IPS-NIHi7 (cell line): ENCODE measurements at regions not wholly inside any gene's neighbourhood (a gene's known extent, or its start where the extent isn't known, plus 50 kb on each side); places are given as distances from the start of the nearest gene placed in this dataset.
A peak's percentile ranks its signal among the peaks of the same experiment; 100 is the strongest.

Experiments used
- DNase-seq: peaks from one replicate; pipeline ENCODE4 v3.0.0; 2012; ENCODE audit warnings: mixed read lengths; ENCODE audit errors: extremely low spot score

DNA sequence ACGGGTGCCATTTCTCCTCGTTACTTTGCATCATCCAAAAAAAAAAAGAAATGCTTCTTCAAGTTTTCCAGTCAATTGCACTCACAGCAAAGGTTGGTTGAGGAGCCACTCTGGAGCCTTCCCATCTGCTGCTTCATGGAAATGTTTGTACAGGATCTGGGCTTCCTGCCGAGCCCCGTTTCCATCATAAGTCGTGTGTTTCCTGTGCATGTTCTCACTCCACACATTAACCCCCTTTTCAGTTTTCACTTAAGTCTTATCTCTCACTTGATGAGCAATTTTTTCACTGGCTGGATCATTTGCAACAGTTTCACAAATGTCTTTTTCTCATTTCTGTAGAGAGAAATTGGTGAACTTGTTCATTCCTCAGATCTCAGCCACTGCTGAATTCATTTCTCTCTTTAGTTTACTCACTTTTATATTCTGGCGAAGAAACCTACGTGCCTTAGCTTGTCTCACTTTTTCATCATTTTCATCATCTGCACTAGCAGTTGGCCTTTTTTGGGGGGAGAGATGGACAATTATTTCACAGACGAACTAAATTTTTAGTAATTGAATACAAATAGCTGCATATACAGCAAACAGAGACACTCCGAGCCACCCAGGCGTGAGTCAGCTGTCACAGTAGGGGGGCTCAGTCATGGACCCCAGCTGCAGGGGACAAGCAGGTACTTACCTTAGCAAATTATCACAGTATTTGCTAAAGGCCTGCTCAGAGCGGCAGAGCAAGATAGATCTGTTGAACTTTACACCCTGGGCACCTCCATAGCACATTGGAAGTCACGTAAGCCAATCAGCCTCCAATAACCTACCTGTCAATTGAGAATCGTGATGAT, 750.8 kb upstream of the ID2 start:
- DNase-seq: no peak

DNA sequence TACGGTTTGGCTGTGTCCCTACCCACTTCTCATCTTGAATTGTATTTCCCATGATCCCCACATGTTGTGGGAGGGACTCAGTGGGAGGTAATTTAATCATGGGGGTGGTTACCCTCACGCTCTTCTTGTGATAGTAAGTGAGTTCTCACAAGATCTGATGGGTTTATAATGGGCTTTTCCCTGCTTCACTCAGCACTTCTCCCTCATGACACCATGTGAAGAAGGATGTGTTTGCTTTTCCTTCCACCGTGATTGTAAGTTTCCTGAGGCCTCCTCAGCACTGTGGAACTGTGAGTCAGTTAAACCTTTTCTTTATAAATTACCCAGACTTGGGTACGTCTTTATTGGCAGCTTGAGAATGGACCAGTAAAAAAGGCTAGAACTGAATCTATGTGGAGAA, 750.0 kb upstream of the ID2 start:
- DNase-seq: no peak

DNA sequence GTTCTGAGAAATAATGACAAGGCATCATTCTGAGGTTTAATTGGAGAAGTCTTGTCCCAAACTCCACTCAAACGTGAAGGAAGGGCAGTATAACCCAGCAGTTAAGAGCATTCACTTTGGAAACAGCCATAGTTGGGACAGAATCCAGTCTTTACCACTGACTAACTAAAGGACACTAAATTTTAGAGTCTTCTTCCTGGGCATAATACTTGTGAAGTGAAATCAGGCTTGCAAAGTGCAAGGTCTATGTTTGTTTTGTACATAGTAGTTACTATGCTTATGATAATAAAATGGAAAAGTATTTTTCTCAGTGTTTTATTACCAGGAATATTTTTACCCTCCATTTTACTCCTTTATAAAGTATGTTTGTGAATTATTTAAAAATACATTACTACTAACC, 748.2 kb upstream of the ID2 start:
- DNase-seq: no peak

DNA sequence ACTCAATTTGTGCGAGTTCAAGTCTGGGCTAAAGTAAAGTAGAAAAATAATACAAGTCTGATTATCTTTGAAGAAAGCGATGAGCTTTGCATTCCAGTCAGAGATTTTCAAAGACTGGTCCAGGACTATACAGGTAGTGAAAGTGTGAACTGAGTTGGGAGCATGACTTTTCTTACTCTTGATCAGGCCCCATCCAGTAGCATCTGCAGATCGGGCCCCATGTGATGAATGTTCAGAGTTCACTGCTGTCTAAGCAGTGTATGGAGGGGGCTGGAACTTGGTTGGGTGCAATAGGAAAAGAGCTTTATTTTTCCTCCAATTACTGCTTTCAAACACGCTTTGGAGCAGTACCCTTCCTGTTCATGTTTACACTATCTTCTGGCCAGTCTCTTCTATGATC, 747.4 kb upstream of the ID2 start:
- no peak for DNase-seq

DNA sequence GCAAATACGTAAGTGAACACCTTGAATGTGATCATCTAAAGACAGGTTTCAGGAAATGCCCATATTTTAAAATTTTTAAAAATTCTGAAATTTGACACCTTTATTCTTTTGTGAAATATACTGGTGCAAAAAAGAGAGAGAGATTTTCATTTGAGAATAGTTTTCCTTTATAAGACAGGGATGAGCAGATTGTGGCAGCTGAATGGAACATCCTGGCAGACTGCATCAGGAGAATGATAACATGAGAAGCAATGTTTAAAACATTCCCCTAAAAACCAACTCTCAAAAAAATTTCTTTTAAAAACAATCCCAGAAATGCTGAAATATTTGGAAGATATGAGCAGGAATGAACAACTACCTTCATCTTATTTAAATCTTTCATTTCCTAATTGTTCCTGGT, 744.8 kb upstream of the ID2 start:
- DNase-seq: no peak

DNA sequence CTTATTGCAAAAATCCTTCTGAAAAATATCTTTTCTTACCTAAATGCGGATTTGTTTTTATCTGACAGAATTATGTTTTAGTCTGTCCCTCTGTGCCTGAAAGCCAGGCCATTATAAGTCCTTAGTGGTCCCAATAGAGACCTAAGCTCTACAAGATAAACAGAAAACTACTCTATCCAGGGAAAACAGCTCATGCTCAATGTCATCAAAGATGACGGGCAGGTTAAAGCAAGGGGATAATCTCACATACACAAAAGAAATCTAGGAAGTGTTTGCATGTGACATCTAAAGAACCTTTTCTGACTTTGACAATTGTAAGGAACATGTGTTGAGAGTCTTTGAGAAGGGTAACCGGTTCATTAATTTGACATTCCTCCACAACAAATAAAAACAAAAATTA, 741.1 kb upstream of the ID2 start:
- no peak for DNase-seq

DNA sequence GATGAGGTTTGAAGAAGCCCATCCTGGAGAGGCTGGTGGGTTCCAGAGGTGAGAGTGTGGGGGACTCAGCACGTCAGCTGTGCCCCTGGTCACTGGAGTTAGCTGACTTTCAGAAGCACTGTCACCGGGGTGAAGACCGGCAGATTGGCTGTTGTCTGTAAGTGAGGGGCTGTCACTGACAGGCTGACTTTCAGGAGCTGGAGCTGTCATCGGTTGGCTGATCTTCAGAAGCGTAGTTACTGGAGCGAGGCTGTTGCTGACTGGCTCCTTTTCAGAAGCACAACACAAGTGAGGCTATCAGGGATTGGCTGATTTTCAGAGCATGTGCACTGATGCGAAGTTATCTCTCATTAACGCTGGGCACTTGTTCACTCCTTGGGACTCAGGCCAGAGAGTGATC, 738.4 kb upstream of the ID2 start:
- no peak for DNase-seq

DNA sequence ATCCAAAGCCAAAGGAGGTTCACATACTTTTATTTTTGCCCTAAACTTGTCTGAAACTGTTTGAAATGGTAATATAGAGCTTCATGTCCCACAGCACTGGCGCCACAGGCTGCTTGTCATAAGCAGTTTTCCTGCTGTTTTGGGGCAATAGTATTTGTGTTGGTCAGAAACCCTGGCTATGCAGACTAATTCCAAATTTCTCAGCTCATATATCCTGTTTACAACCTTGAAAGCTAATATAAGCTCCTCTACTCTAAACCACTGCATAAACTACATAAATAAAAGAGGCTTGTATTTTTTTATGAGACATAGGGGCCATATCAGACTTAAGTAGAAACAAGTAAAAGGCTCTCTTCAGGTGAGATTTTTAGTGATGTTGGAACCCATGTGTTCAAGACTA, 736.8 kb upstream of the ID2 start:
- DNase-seq: no peak

DNA sequence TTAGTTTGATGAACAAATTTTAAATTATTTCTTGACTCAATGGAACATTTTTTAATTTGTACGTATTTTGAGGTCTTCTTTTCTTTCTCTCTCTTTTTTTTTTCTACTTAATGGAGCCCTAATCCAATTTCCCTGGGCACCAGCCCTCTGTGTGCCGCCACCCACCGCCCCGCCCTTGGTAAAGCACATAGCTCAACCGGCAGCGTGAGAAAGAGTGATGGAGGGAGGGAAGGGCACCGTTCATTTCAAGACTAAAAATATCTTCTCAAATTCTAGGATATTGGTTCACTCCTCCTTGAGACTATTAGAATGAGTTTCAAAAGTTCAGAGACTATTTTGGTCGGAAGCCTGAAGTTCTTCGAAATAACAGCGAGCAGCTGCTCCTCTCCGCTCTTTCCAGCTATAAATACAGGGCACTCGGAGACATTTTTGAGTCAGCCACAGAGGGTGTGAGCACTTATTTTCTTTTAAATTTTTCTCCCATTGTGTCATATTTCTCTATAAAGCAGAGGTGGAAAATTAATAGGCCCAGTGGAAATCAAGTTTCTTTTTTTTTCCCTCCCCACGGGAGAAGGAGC, 731.7 kb upstream of the ID2 start:
- no peak for DNase-seq

DNA sequence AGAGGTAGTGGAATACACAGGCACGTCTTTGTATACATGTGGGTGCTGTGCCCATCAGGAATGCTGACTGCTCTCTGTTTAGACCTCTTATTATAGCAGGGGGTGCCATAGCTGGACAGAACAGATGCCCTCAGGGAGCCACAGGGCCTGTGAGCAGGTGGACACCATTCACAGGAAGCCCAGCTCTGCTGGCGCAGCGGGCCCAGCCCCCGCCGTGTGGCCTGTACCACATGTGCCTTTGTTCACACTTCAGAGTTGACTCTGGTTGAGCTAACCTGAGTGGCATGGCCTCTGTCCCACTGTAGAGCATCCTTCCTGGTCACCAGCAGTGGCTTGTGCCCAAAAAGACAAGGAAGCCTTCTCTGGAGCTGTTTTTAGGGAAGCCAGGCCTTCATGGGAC, 730.9 kb upstream of the ID2 start:
- no peak for DNase-seq

DNA sequence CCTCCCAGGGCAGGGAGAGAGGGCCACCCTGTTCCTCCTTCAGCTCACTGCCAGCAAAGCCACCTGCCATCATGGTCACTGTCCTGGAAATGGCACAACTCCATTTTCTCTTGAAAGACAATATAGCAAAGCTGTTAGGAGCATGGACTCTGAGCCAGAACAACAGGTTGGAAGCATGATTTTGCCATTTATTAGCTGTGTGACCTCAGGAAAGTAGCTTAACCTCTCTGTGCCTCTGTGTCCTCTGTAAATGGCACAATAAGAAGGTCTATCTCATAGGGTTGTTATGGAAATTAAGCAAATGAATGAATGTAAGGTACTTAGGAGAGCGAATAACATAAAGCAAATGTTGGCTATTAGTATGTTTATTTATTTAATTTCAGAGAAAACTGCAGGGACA, 730.4 kb upstream of the ID2 start:
- DNase-seq: no peak

DNA sequence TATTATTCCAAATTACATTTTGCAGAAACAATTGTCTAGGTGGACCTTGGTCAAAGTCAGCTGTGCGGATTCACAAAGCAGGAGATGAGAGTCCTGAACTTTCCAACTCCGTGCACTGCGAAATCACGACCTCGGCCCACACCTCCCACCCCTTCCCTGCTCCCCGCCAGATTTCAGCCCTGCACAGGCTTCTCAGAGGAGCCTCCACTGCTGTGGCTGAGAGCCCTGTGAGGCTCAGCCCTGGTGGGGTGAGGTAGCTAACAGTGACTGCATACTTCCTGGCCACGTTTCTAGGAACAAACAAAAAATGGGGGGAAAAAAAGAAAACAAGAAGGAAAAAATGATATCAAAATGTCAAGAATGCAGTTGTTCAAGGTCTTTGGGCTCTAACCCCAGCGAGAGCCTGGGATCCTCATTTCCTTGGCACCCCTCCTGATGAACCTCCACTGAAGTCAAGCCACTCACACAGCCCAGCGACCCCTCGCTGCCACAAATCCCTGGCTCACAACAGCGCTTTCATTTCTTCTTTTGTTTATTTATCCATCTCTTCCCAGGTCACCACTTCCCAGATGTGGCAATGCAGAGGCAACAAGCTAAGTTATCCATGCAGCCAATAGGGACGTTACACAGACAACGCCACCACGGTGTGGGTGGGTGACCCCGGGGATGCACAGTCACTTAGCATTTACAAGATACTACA, 729.7 kb upstream of the ID2 start:
- no peak for DNase-seq

DNA sequence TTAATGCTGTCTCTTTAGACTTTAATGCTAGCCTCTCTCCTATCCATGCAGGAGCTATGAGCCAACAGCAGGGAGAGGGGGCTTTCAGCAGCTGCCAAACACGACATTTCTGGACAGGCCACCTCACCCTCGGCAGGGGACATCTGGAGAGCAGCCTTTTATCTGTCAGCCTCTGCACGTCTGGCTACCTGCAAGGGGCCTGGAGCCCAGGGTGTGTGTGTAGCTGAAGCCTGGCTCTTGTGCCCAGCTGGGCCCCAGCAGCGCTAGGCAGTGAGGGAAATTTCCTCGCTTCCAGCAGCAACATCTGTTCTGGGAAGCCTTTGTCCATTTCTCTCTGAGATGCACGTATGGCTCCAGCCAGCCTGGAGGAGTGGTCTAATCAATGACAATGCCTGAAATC, 728.7 kb upstream of the ID2 start:
- no peak for DNase-seq

DNA sequence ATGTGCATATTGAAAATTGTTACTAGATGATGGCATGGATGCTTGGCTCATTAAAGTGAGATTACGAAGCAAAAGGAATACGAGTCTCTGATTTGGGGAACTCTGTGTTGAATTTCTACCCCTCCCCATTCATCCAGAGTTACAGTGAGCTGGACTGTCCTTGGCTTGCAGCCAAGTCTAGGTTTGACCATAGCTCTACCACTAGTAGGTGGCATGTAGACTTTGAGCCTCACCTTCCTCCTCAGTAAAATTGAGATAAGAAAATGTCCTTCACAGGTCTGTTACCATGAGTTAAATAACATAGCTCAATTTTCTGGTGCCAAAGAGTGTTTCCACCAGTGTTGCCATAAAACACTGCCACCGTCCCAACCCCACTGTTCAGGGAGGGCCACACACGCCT, 727.6 kb upstream of the ID2 start:
- DNase-seq: no peak

DNA sequence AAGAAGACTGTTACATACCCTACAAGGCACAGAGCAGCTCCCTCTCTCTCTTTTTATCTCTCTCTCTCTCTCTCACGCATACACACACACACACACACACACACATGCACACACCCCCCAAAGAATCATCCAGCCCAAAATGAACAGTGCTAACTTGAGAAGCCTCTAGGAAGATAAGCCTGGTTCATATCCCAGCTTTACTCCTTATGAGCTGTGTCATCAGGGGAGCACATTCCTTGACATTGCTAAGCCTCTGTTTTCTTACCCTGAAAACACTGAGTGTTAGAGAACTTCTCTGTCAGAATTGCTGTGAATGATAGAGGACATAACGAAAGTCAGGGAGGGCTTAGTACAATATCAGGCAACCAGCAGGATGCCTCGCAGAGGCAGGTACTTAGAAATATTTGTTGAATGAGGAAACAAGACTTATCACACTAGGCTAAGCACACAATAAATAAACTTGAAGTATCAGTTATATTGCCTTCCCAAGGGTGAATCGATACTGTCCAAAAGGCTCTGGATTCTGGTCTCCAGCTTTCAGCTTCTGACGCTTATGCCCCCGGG, 725.6 kb upstream of the ID2 start:
- DNase-seq: no peak

DNA sequence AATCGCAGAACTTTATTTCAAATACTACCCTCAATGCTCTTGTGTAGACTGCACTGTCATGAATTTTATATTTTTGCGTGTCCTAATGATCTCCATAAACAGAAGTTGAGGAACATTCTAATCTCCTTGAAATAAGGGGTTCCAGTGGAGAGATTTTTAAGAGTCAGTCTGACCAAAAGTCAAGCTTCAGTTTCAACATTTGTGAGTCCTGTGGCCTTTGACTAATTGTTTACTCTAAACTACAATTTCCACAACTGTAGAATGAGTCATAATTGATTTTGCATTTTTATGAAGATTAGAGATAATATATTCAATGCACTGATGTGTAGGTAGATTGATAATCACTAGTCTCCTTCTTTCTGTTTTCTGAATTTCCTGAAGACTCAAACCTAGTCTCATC, 720.3 kb upstream of the ID2 start:
- DNase-seq: no peak

DNA sequence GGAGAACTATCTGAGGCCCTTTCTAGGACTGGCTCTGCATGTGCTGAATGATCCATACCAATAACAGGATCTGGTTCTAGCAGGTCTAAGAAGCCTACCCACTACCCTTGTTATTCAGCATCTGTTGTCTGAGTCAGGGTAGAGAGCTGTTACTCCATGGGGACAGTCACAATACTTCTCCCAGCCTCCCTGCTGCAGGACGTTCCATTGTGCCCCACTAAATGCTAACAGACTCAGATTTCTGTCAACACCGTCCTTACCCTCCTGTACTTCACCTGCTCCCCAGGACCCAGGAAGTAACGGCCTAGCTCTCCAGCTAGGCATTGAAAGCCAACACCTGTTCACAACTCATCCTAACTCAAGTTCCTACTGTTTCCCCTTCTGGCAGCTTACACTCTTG, 719.7 kb upstream of the ID2 start:
- peak; percentile 36 for DNase-seq

DNA sequence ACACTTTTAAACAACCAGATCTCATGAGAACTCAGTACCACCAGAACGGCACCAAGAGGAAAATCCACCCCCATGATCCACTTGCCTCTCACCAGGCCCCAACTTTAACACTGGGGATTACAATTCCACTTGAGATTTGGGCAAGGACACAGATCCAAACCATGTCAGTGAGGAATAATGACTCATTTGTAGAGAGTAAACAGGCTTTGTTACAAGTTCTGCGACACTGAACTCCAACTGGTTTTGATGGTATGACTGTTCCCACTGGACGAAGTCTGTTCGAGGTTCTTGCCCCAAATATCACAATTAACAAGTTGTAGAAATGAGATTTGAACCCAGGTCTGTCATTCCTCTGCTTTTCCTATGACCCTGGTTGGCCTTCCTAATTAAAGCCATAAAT, 718.1 kb upstream of the ID2 start:
- no peak for DNase-seq

DNA sequence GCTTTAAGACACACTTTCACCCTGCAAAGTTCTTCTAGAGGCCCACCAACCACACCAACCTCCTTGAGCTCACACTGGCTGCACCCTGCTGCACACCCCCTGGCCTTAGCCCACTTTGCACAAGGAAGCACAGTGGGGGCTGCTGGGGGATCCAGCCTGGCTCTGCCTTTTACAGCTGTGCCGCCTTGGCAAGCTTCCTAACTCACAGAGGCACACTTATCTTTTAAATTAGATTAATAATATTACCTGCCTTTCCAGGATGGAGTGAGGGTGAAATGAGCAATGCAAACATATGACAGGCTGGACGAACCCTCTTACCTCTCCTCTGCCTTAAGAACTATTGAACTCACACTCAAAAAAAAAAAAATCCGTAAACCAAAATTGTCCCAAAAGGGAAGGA, 715.8 kb upstream of the ID2 start:
- DNase-seq: no peak

DNA sequence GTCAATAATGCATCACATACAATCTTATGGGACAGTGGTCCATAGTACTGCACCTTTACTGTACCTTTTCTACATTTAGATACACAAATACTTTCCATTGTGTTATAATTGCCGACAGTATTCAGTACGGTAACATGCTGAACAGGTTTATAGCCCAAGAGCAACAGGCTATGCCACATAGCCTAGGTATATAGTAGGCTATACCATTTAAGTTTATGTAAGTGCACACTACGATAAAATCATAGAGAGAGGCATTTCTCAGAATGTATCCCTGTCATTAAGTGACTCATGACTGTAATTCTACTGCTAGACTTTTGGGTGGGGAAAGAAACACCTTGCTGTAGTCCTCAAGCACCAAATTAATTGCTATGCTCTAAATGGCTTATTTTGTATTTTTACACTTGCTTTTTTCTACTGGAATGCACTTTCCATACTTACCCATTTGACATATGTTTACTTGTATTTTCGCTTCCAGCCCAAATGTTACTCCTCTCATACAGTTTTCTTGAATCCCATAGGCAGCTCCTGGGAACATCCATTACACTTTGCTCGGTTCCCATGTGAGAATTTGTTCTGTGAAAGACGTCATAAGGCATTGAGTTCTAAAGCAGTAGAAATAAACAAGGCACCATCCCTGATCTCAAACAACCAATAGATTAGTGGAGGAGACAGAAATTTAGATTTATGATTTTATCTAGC, 714.0 kb upstream of the ID2 start:
- no peak for DNase-seq

DNA sequence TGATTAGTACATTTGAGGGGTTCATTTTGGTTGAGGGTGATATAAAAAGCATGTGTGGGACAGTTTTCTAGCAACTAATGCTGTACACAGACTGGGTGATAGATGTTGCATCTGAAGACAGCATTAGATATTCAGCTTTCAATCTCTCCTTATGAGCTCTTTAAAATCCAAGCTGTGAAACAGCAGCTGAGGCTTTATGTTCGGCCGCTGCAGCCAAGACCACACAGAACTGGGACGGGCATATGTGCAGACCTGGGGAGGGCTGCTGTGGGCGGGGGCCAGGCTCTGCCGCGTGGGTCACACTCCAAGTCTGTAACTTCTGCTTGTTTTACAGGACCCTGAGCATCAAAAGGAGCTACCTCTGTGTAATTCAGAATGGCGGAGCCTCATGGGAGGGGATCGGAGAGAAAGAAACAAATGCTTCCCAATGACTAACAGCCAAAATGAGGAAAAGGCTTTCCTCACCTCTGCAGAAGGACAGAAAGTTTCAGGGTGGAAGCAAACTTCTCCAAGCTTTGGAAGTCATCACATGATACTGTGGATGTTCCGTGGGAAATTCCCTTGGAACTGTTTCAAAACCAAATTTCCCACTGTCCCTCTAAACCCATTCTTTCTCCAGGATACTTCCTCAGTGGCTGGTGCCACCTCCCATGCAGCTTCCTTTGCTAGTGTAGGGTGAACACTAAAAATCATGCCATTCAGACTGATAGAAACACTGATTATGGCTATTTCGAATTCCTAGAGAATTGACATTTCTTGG, 711.9 kb upstream of the ID2 start:
- DNase-seq: no peak

DNA sequence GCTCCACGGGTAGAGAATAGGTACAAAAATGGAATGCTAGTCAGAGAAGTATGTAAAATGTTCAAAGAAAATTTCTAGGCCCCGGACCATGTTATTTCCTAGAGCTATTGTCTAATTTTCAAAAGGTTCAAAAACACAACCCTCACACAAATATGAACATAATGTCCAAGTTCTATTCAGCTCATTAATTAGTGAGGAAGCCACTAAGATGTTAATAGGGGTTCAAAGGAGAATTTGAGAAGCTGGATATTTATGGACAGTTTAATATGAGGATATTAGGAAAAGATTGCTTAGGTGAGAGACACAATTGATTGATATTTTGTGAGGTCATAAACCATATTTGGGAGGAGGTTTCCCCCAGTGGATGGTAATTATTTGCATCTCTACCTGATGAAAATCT, 710.6 kb upstream of the ID2 start:
- DNase-seq: no peak
